ENCODE measurements at regions not wholly inside any gene's neighbourhood (a gene's known extent, or its start where the extent isn't known, plus 50 kb on each side); places are given as distances from the start of the nearest gene placed in this dataset.
"Not testable (repeated sequence)": the region's sequence is repeated elsewhere in the genome, so short reads cannot be mapped to it uniquely, and the experiment has no call there.

DNA sequence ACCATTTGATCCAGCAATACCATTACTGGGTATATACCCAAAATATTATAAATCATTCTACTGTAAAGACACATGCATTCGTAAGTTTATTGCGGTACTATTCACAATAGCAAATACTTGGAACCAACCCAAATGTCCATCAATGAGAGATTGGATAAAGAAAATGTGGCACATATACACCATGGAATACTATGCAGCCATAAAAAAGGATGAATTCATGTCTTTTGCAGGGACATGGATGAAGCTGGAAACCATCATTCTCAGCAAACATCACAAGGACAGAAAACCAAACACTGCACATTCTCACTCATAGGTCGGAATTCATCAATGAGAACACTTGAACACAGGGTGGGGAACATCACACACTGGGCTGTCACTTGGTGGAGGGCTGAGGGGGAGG, 221.1 kb upstream of the TBX18 start:
- TF ChIP-seq POLR2AphosphoS5 (IDR thresholded peaks at IDR 0.05; ENCODE audit: borderline replicate concordance, low read depth, low read length); EZH2 (IDR thresholded peaks at IDR 0.05); FOXP2 (optimal IDR thresholded peaks at IDR 0.05; ENCODE audit: control extremely low read depth, extremely low read length, insufficient read depth): not testable (repeated sequence)
